CD8-positive, alpha-beta memory T cell (primary cell): ENCODE measurements at regions not wholly inside any gene's neighbourhood (a gene's known extent, or its start where the extent isn't known, plus 50 kb on each side); places are given as distances from the start of the nearest gene placed in this dataset.

ENCODE experiments used
- CTCF ChIA-PET: fragments of 350-600 bp; sonication (Branson Sonifier 250); formaldehyde crosslinking; loops from one replicate; lab custom pipeline; 2021; ENCODE audit warnings: antibody characterized with exemption; lab: Charles Lee
- POLR2A ChIA-PET: fragments of 350-600 bp; sonication (Branson Sonifier 250); formaldehyde crosslinking; loops from one replicate; lab custom pipeline; 2021; ENCODE audit warnings: antibody characterized with exemption; lab: Charles Lee
- DNase-seq, 5 donors: peaks; one replicate each; pipeline versions ENCODE4 v3.0.0 to v3.0.0-alpha.2; 2020 to 2022; ENCODE audit warnings: mixed read lengths in 1 of 5
- H3K27ac ChIP-seq: one replicate; pipeline ENCODE4 v1.7.0; 2013; ENCODE audit warnings: low read depth, mild to moderate bottlenecking, low read length, moderate library complexity
- H3K27me3 ChIP-seq: 2 replicates; pipeline ENCODE4 v1.7.0; 2013; ENCODE audit warnings: low read length, mild to moderate bottlenecking; ENCODE audit not compliant: insufficient read depth, poor library complexity, severe bottlenecking
- H3K36me3 ChIP-seq: 2 replicates; pipeline ENCODE4 v1.7.0; 2013; ENCODE audit warnings: mild to moderate bottlenecking, low read length, moderate library complexity; ENCODE audit not compliant: insufficient read depth
- H3K4me1 ChIP-seq: 2 replicates; pipeline ENCODE4 v1.7.0; 2013; ENCODE audit warnings: mild to moderate bottlenecking, low read length, moderate library complexity; ENCODE audit not compliant: insufficient read depth
- H3K4me3 ChIP-seq: 2 replicates; pipeline ENCODE4 v1.7.0; 2013; ENCODE audit warnings: mild to moderate bottlenecking, low read length
- H3K9me3 ChIP-seq: 2 replicates; pipeline ENCODE4 v1.7.0; 2013; ENCODE audit warnings: mild to moderate bottlenecking, low read length
- H3K27ac Mint-ChIP-seq, 8 donors: one replicate each; pipeline ENCODE4 v1.8.0; 2020 to 2021; ENCODE audit warnings: mixed read lengths in 8 of 8, mild to moderate bottlenecking in 6 of 8, inconsistent platforms in 3 of 8, moderate library complexity in 3 of 8
- H3K27me3 Mint-ChIP-seq, 2 donors: one replicate each; pipeline ENCODE4 v1.8.0; 2020 to 2021; ENCODE audit warnings: mixed read lengths in 2 of 2, mild to moderate bottlenecking in 1 of 2, moderate library complexity in 1 of 2
- H3K36me3 Mint-ChIP-seq, 3 donors: one replicate each; pipeline ENCODE4 v1.8.0; 2020 to 2021; ENCODE audit warnings: mixed read lengths in 3 of 3, inconsistent platforms in 1 of 3, mild to moderate bottlenecking in 1 of 3
- H3K4me1 Mint-ChIP-seq, 3 donors: one replicate each; pipeline ENCODE4 v1.8.0; 2020 to 2021; ENCODE audit warnings: mixed read lengths in 3 of 3, inconsistent platforms in 1 of 3, mild to moderate bottlenecking in 1 of 3
- H3K4me3 Mint-ChIP-seq, 7 donors: one replicate each; pipeline ENCODE4 v1.8.0; 2020 to 2021; ENCODE audit warnings: mixed read lengths in 7 of 7, mild to moderate bottlenecking in 6 of 7, moderate library complexity in 4 of 7, inconsistent platforms in 2 of 7
- H3K9me3 Mint-ChIP-seq, 5 donors: one replicate each; pipeline ENCODE4 v1.8.0; 2020 to 2022; ENCODE audit warnings: mixed read lengths in 5 of 5, mild to moderate bottlenecking in 3 of 5, moderate library complexity in 2 of 5, inconsistent platforms in 1 of 5

DNA sequence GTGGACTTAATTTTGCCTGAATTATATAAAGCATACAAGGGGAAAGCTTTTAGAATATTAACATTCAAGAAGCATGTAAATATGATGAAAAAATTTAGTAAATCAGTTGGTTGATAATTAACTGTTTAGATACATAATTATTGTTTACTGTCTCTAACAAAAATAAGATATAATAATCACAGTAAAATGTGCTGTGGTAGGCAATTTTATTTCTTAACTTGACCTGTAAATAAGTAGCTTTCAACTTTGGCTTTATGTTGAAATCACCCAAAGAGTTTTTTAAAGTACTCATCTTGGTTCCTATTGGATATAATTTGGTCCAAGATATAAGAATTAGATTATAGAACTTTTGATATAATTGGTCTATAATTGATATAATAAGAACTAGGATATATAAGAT lies 1374.5 kb downstream of the NSUN3 start:
- no peaks in the 10 kb centered on the region for H3K27me3 ChIP-seq
- ChIA-PET POLR2A (no interaction called here), CTCF (no interaction called here)
- H3K27ac ChIP-seq = no peak overlapping the region
- no peaks in the 10 kb centered on the region for H3K9me3 ChIP-seq
- H3K4me3 ChIP-seq = no peak overlapping the region
- Mint-ChIP-seq H3K27me3 (no peaks in the 10 kb centered on the region), H3K4me1 (no peaks in the 10 kb centered on the region), H3K36me3 (no peaks in the 10 kb centered on the region), H3K27ac (no peak overlapping the region), H3K9me3 (peaks cover 4 to 9% (median 4%) of the 10 kb centered on the region in 5 donors), H3K4me3 (no peak overlapping the region)
- H3K36me3 ChIP-seq = no peaks in the 10 kb centered on the region
- H3K4me1 ChIP-seq = no peaks in the 10 kb centered on the region
- no peak for DNase-seq

DNA sequence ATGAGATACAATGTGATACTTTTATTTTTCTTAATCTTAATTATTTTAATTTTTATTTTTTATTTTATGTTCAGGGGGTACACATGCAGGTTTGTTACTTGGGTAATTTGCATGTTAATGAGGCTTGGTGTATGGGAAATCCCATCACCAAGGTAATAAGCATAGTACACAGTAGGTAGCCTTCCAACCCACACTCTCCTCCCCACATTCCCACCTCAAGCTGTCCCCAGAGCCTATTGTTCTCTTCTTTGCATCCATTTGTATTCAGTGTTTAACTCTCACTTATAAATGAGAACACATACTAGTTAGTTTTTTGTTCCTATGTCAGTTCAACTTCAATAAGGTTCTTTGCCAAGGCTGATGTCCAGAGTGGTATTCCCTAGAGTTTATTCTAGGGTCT lies 1375.4 kb downstream of the NSUN3 start:
- H3K27ac Mint-ChIP-seq = no peak overlapping the region
- Histone ChIP-seq H3K36me3 (no peaks in the 10 kb centered on the region), H3K4me1 (no peaks in the 10 kb centered on the region), H3K4me3 (no peak overlapping the region), H3K9me3 (no peaks in the 10 kb centered on the region), H3K27ac (no peak overlapping the region), H3K27me3 (no peaks in the 10 kb centered on the region)
- ChIA-PET POLR2A (no interaction called here), CTCF (no interaction called here)
- H3K36me3 Mint-ChIP-seq = no peaks in the 10 kb centered on the region
- H3K4me3 Mint-ChIP-seq = no peak overlapping the region
- no peaks in the 10 kb centered on the region for H3K4me1 Mint-ChIP-seq
- H3K9me3 Mint-ChIP-seq = peaks cover 3 to 12% (median 4%) of the 10 kb centered on the region in 5 donors
- H3K27me3 Mint-ChIP-seq = no peaks in the 10 kb centered on the region
- no peak for DNase-seq

DNA sequence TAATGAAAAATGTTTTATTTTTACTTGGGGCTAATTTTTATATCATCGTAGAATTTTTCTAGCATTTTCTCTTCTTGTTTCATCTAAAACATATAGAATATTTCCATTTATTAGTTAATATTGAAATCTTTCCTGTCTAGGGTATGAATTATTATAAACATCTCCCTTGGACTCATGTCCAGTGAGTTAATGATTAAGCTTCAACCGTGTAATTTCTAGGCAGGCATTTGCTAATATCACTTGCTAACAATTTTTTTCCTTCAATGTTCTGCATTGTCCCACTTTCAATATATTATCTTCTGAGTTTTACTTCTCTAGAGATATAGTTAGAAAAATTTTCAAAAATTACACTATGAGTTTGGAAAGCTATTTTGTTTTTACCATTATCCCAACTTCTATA lies 1371.6 kb upstream of the EPHA6 start:
- Mint-ChIP-seq H3K36me3 (no peaks in the 10 kb centered on the region), H3K27me3 (no peaks in the 10 kb centered on the region), H3K9me3 (peaks cover 0 to 14% (median 3%) of the 10 kb centered on the region in 5 donors), H3K4me1 (no peaks in the 10 kb centered on the region), H3K27ac (no peak overlapping the region), H3K4me3 (no peak overlapping the region)
- POLR2A ChIA-PET = no interaction called here
- no peaks in the 10 kb centered on the region for H3K36me3 ChIP-seq
- no peaks in the 10 kb centered on the region for H3K27me3 ChIP-seq
- no peaks in the 10 kb centered on the region for H3K4me1 ChIP-seq
- H3K27ac ChIP-seq = no peak overlapping the region
- no peak for DNase-seq
- H3K9me3 ChIP-seq = no peaks in the 10 kb centered on the region
- CTCF ChIA-PET = no interaction called here
- H3K4me3 ChIP-seq = no peak overlapping the region

DNA sequence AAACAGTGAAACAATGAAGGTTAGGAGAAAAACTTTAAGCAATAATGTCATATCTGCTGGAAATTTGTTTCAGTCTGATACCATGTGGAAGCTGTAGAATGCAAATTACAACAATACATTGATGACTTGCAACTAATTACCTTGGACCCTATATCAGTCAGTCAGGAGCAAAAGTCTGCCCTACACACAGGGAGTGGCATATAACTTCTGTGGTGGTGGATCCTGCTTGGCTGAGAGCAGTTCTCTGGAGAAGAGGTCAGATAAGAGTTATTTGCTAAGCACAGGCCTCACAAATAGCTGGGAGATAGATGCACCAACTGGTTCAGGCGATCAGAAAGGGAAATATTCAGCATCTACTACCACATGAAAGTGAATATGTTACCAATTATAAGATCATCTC lies 1364.6 kb upstream of the EPHA6 start:
- no peaks in the 10 kb centered on the region for H3K27me3 Mint-ChIP-seq
- ChIA-PET CTCF (no interaction called here), POLR2A (no interaction called here)
- H3K9me3 ChIP-seq = no peaks in the 10 kb centered on the region
- H3K36me3 Mint-ChIP-seq = no peaks in the 10 kb centered on the region
- no peak for DNase-seq
- no peak overlapping the region for H3K4me3 ChIP-seq
- no peaks in the 10 kb centered on the region for H3K4me1 ChIP-seq
- H3K4me1 Mint-ChIP-seq = no peaks in the 10 kb centered on the region
- H3K27me3 ChIP-seq = no peaks in the 10 kb centered on the region
- H3K9me3 Mint-ChIP-seq = peaks cover 0 to 27% (median 2%) of the 10 kb centered on the region in 5 donors
- H3K36me3 ChIP-seq = no peaks in the 10 kb centered on the region
- no peak overlapping the region for H3K27ac Mint-ChIP-seq
- H3K27ac ChIP-seq = no peak overlapping the region
- no peak overlapping the region for H3K4me3 Mint-ChIP-seq

DNA sequence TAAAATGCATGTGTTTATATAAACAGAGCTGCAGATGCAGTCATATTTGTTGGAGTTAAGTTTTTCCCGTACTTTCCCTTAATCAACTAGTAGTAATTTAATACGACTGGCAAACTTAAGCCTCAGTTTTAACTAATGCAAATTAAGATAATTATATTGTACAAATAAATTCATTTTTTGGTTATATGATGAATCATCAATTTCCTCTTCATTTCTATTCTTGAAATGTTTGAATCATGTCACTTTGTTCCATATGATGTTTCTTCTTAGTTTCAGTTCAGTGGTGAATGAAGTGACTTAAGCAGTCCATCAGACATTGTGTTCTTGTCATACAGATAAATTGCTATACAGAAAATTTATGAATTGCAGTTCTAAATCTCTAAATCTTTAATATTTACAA lies 1361.2 kb upstream of the EPHA6 start:
- H3K27ac ChIP-seq = no peak overlapping the region
- H3K4me3 Mint-ChIP-seq = no peak overlapping the region
- H3K4me3 ChIP-seq = no peak overlapping the region
- no peaks in the 10 kb centered on the region for H3K4me1 Mint-ChIP-seq
- CTCF ChIA-PET = no interaction called here
- no peaks in the 10 kb centered on the region for H3K27me3 Mint-ChIP-seq
- H3K27ac Mint-ChIP-seq = no peak overlapping the region
- H3K9me3 ChIP-seq = no peaks in the 10 kb centered on the region
- peaks cover 0 to 27% (median 2%) of the 10 kb centered on the region in 5 donors for H3K9me3 Mint-ChIP-seq
- no peak for DNase-seq
- no peaks in the 10 kb centered on the region for H3K4me1 ChIP-seq
- POLR2A ChIA-PET = no interaction called here
- no peaks in the 10 kb centered on the region for H3K36me3 ChIP-seq
- no peaks in the 10 kb centered on the region for H3K27me3 ChIP-seq
- H3K36me3 Mint-ChIP-seq = no peaks in the 10 kb centered on the region

DNA sequence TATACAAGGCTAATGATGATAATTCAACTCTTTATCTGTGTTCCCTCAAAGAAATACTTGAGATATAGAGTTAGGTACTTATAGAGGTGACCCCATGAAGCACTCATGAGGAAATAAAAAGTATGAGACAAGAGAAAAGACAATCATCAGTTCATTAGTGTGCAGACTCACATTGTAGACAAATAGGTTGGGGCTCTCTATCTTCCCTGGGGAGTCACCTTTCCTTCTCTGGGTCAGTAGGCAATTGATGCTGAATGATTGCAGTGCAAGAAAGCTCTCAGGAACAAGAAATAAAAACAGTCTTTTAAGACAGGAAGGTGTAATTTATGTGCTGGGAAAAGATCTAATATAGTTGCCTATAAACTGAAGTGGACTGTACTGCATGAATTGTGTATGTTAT lies 1357.6 kb upstream of the EPHA6 start:
- no peak overlapping the region for H3K4me3 Mint-ChIP-seq
- Histone ChIP-seq H3K4me3 (no peak overlapping the region), H3K27me3 (no peaks in the 10 kb centered on the region), H3K4me1 (no peaks in the 10 kb centered on the region), H3K36me3 (no peaks in the 10 kb centered on the region), H3K27ac (no peak overlapping the region), H3K9me3 (no peaks in the 10 kb centered on the region)
- H3K4me1 Mint-ChIP-seq = no peaks in the 10 kb centered on the region
- ChIA-PET CTCF (no interaction called here), POLR2A (no interaction called here)
- no peaks in the 10 kb centered on the region for H3K27me3 Mint-ChIP-seq
- no peak overlapping the region for H3K27ac Mint-ChIP-seq
- H3K36me3 Mint-ChIP-seq = no peaks in the 10 kb centered on the region
- no peak for DNase-seq
- H3K9me3 Mint-ChIP-seq = peaks cover 0 to 24% (median 4%) of the 10 kb centered on the region in 5 donors

DNA sequence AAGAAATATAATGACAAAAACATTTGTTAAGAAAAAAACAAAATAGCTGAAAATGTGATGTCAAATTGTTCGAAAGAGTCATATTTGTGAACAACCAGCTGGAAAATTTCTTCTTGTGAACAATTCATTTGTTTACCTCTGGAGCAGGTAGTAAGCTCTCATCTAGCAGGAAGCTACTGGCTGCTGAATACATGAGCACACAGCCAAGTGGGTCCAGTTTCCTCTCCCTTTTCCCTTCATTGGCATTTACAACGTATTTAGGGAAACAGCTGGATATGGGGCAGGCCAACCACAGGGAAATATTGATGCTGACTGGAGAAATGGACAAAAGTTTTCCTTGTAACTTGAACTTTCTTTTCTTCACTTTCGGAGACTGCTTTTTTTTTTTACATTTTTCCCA lies 1354.7 kb upstream of the EPHA6 start:
- Mint-ChIP-seq H3K4me1 (no peaks in the 10 kb centered on the region), H3K27me3 (no peaks in the 10 kb centered on the region), H3K4me3 (no peak overlapping the region), H3K9me3 (peaks cover 0 to 22% (median 6%) of the 10 kb centered on the region in 5 donors), H3K27ac (no peak overlapping the region), H3K36me3 (no peaks in the 10 kb centered on the region)
- Histone ChIP-seq H3K4me1 (no peaks in the 10 kb centered on the region), H3K9me3 (no peaks in the 10 kb centered on the region), H3K4me3 (no peak overlapping the region), H3K27me3 (no peaks in the 10 kb centered on the region), H3K36me3 (no peaks in the 10 kb centered on the region), H3K27ac (no peak overlapping the region)
- ChIA-PET CTCF (no interaction called here), POLR2A (no interaction called here)
- no peak for DNase-seq

DNA sequence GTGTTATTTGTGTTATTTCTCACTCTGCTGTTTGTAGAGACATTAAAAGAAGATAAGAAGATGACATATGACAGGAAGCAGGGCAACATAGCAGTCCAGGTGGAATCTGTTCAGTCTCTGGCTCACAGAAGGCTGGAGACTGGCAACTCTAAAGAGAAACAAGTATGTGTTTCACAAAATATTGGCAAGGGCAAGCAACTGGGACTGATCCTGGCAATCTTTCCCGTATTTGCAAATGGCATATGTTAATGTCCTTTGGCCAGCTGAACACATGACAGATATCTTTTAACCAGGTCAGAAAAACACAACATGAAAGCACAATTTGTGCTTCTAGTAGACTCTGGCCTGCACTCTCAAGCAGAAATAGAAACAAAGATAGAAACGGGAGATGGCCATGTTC lies 1354.1 kb upstream of the EPHA6 start:
- Mint-ChIP-seq H3K27me3 (no peaks in the 10 kb centered on the region), H3K4me1 (no peaks in the 10 kb centered on the region), H3K9me3 (peaks cover 0 to 22% (median 9%) of the 10 kb centered on the region in 5 donors), H3K36me3 (no peaks in the 10 kb centered on the region), H3K4me3 (no peak overlapping the region), H3K27ac (no peak overlapping the region)
- no peak overlapping the region for H3K4me3 ChIP-seq
- CTCF ChIA-PET = no interaction called here
- no peaks in the 10 kb centered on the region for H3K9me3 ChIP-seq
- POLR2A ChIA-PET = no interaction called here
- H3K36me3 ChIP-seq = no peaks in the 10 kb centered on the region
- DNase-seq = no peak
- no peaks in the 10 kb centered on the region for H3K27me3 ChIP-seq
- H3K4me1 ChIP-seq = no peaks in the 10 kb centered on the region
- no peak overlapping the region for H3K27ac ChIP-seq

DNA sequence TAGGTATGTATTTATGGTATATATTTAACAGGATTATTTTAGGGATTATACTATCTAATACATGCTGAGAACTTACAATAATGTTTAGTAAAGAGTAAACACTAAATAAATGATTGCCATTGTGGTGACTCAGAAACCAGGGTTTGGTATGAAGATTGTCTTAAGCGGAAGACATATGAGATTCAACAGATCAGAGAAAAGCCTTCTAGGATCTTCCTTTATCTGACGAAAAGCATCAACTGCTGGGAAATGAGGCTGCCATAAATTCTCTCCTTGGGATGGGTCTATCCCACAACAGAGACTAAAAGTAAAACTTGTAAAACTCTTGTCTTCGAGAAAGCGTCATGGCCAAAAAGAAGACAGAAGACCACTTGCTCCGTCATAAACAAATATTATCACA lies 1352.2 kb upstream of the EPHA6 start:
- ChIA-PET CTCF (no interaction called here), POLR2A (no interaction called here)
- Mint-ChIP-seq H3K9me3 (peaks cover 1 to 18% (median 9%) of the 10 kb centered on the region in 5 donors), H3K27me3 (no peaks in the 10 kb centered on the region), H3K27ac (no peak overlapping the region), H3K4me3 (no peak overlapping the region), H3K4me1 (no peaks in the 10 kb centered on the region), H3K36me3 (no peaks in the 10 kb centered on the region)
- no peak overlapping the region for H3K4me3 ChIP-seq
- no peak overlapping the region for H3K27ac ChIP-seq
- no peaks in the 10 kb centered on the region for H3K4me1 ChIP-seq
- H3K9me3 ChIP-seq = no peaks in the 10 kb centered on the region
- no peaks in the 10 kb centered on the region for H3K36me3 ChIP-seq
- no peak for DNase-seq
- H3K27me3 ChIP-seq = no peaks in the 10 kb centered on the region
